ENCODE measurements at regions not wholly inside any gene's neighbourhood (a gene's known extent, or its start where the extent isn't known, plus 50 kb on each side); places are given as distances from the start of the nearest gene placed in this dataset.
"Not testable (repeated sequence)": the region's sequence is repeated elsewhere in the genome, so short reads cannot be mapped to it uniquely, and the experiment has no call there.

DNA sequence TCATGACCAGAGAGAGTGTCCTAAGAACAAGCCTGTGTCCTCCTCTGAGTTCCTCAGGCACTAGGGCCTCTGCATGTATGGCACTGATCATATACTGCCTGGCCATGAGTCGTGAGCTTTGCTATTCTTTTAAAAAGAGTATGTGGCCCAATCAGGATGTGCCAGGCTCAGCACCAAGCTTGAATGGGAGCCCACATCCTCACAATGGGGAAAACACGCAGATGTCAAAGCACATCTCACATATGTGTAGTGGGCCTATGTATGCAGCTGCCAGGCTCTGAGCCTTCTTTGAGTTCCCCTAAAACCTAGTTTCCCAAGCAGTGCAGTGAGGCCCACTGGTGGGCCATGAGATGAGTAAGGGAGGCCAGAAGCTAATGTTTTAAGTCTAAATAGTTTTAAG, 69.9 kb upstream of the SLC1A4 start:
- Histone ChIP-seq H3K36me3 (no peaks in the 10 kb centered on the region), H3K4me1 (no peaks in the 10 kb centered on the region), H3K27ac (no peak overlapping the region), H3K4me3 (no peak overlapping the region), H3K27me3 (no peaks in the 10 kb centered on the region), H3K9me3 (no peaks in the 10 kb centered on the region)
- no peak for DNase-seq (ENCODE audit: low spot score in 2 of 2)
- WGBS: 85% methylated on average over 2 of the region's 2 CpGs
- TF ChIP-seq, protein P1, sequence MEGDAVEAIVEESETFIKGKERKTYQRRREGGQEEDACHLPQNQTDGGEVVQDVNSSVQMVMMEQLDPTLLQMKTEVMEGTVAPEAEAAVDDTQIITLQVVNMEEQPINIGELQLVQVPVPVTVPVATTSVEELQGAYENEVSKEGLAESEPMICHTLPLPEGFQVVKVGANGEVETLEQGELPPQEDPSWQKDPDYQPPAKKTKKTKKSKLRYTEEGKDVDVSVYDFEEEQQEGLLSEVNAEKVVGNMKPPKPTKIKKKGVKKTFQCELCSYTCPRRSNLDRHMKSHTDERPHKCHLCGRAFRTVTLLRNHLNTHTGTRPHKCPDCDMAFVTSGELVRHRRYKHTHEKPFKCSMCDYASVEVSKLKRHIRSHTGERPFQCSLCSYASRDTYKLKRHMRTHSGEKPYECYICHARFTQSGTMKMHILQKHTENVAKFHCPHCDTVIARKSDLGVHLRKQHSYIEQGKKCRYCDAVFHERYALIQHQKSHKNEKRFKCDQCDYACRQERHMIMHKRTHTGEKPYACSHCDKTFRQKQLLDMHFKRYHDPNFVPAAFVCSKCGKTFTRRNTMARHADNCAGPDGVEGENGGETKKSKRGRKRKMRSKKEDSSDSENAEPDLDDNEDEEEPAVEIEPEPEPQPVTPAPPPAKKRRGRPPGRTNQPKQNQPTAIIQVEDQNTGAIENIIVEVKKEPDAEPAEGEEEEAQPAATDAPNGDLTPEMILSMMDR (IDR thresholded peaks at IDR 0.05): no peak
- TF ChIP-seq POLR2AphosphoS5 (IDR thresholded peaks at IDR 0.05): no peak
- no peak for TF ChIP-seq EP300 (IDR thresholded peaks at IDR 0.05)
- no peak for TF ChIP-seq POLR2A (IDR thresholded peaks at IDR 0.05)

DNA sequence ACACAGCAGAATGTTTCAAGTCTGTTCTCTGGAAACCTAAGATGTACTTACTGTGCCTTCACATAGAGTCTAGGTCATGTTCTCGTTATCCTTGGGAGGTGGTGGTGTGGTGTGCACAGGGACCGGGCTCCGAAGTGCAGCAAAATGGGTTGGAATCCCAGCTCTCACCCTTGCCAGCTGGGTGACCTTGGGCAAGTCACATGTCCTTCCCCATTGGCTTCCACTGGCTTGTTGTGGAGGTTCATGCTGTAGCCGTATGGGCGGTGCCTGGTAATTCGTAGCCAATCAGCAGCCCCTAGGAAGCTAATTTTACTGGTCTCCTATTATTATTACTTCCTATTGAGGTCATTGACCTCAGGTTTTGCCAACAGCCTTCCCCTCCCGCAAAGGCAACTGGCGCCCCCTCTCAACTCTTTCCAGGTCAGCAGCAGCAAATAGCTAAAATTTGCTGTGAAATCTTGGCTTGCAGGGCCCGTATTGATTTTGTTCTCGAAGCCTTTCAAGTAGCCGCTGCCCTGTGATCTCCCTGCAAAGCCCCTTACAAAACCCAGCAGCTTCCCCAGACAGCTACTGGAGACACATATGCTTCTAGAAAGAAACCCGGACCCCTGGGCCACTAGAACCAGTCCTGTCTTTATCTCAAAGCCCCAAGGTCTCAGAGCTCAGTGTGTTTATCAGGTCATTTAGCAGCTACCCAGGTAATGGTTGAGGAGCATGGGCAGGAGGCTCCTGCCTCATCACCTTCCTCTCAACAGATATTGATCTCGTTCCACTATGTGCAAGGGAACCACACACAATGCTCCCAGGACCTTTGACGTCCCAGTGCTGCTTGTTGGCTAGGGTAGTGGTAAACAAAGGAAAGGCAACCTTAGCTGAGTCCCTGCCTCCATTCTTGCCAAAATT, 66.5 kb upstream of the SLC1A4 start:
- DNase-seq (ENCODE audit: low spot score in 2 of 2): no peak
- no peak overlapping the region for H3K27ac ChIP-seq
- H3K27me3 ChIP-seq: no peaks in the 10 kb centered on the region
- no peak for TF ChIP-seq EP300 (IDR thresholded peaks at IDR 0.05)
- no peak for TF ChIP-seq POLR2AphosphoS5 (IDR thresholded peaks at IDR 0.05)
- TF ChIP-seq, protein P1 (IDR thresholded peaks at IDR 0.05): no peak
- TF ChIP-seq POLR2A (IDR thresholded peaks at IDR 0.05): no peak
- H3K9me3 ChIP-seq: no peaks in the 10 kb centered on the region
- 90% methylated on average over 14 of the region's 14 CpGs for WGBS
- H3K4me1 ChIP-seq: no peaks in the 10 kb centered on the region
- H3K36me3 ChIP-seq: no peaks in the 10 kb centered on the region
- H3K4me3 ChIP-seq: no peak overlapping the region

DNA sequence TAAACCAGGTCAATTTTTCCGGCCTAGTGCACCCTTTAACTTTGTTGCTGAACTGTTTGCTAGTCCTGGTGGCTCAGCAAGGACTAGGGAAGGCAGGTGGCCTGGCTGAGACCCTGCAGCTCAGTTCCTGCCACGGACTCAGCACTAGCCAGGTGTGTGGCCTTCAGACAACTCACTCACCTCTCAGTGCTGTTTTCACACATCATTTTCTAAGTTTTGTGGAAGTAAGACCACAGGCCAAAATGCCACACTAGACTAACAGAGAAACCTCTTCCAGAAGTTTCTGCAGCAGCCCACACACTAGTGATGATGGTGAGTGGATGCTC, 65.9 kb upstream of the SLC1A4 start:
- Histone ChIP-seq H3K36me3 (no peaks in the 10 kb centered on the region), H3K4me1 (no peaks in the 10 kb centered on the region), H3K27me3 (no peaks in the 10 kb centered on the region), H3K9me3 (no peaks in the 10 kb centered on the region), H3K27ac (no peak overlapping the region), H3K4me3 (no peak overlapping the region)
- DNase-seq (ENCODE audit: low spot score in 2 of 2): no peak
- 95% methylated on average over 2 of the region's 2 CpGs for WGBS
- no peak for TF ChIP-seq POLR2AphosphoS5 (IDR thresholded peaks at IDR 0.05)
- no peak for TF ChIP-seq POLR2A (IDR thresholded peaks at IDR 0.05)
- TF ChIP-seq, protein P1 (IDR thresholded peaks at IDR 0.05): no peak
- no peak for TF ChIP-seq EP300 (IDR thresholded peaks at IDR 0.05)

DNA sequence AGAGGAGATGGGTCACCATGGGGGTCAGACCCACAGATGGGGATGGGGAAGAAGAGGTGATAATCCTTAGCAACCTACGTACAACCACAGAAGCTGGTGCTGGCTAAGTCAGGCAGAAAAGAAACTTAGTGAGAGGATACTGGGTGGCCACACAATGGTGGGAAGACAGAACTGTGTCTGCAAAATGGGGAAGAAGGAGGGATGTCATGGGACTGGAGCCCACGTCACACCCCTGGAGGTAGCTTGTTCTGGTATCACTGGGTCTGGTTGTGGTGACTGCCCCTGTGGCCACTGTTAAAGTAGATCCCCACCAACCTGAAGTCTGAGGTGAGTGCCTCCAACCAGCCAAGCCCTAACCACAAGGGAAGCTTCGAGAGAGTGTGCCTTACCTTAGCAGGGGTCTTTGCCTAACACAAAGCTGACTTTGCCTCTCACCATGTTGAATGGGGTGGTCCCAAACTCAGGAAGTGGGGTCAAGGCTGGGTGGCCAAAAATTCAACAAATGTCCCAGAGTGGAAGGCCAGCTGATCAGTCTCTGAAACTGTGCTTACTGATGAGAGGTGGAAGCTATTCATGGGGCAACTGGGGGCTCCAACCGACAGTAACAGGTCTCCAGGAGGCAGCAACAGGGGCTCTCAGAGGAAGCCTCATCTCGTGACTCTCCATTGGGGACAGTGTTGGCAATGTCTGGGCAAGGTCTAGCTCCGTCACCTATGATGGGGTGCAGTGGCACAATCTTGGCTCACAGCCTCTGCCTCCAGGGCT, 64.8 kb upstream of the SLC1A4 start:
- H3K4me1 ChIP-seq: no peaks in the 10 kb centered on the region
- H3K36me3 ChIP-seq: no peaks in the 10 kb centered on the region
- no peak overlapping the region for H3K4me3 ChIP-seq
- WGBS: 89% methylated on average over 5 of the region's 6 CpGs
- TF ChIP-seq POLR2A (IDR thresholded peaks at IDR 0.05) (no peak), POLR2AphosphoS5 (IDR thresholded peaks at IDR 0.05) (no peak), EP300 (IDR thresholded peaks at IDR 0.05) (no peak)
- TF ChIP-seq, protein P1 (IDR thresholded peaks at IDR 0.05): no peak
- DNase-seq (ENCODE audit: low spot score in 2 of 2): no peak
- no peaks in the 10 kb centered on the region for H3K27me3 ChIP-seq
- H3K27ac ChIP-seq: no peak overlapping the region
- H3K9me3 ChIP-seq: no peaks in the 10 kb centered on the region

DNA sequence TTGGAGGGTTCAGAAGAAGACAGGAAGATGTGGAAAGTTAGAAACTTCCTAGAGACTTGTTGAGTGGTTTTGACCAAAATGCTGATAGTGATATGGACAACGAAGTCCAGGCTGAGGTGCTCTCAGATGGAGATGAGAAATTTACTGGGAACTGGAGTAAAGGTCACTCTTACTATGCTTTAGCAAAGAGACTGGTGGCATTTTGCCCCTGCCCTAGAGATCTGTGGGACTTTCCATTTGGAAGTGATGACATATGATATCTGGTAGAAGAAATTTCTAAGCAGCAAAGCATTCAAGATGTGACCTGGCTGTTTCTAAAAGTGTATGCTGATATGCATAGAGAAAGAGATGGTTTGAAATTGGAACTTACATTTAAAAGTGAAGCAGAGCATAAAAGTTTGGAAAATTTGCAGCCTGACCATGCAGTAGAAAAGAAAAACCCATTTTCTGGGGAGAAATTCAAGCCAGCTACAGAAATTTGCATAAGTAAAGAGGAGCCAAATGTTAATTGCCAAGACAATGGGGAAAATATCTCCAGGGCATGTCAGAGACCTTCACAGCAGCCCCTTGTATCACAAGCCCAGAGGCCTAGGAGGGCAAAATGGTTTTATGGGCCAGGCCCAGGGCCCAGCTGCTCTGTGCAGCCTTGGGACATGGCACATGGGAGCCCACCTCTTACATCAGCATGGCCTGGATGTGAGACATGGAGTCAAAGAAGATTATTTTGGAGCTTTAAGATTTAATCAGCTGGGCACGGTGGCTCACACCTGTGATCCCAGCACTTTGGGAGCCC, 63.1 kb upstream of the SLC1A4 start:
- not testable (repeated sequence) for H3K36me3 ChIP-seq; H3K4me1 ChIP-seq; DNase-seq (ENCODE audit: low spot score in 2 of 2); H3K9me3 ChIP-seq; H3K27me3 ChIP-seq; H3K4me3 ChIP-seq; H3K27ac ChIP-seq
- WGBS: 96% methylated on average over 2 of the region's 2 CpGs
